ENCODE measurements at regions not wholly inside any gene's neighbourhood (a gene's known extent, or its start where the extent isn't known, plus 50 kb on each side); places are given as distances from the start of the nearest gene placed in this dataset.
"Not testable (repeated sequence)": the region's sequence is repeated elsewhere in the genome, so short reads cannot be mapped to it uniquely, and the experiment has no call there.

- DNase-seq = no peak
Measured at GRCh38 chr2:21194147-21194546, 70.4 kb downstream of the TDRD15 start.

GRCh38 chr2:21194858-21195271 is 71.1 kb downstream of the TDRD15 start:
- DNase-seq = no peak

- no peak for DNase-seq
Measured at GRCh38 chr2:21195326-21195725, 71.6 kb downstream of the TDRD15 start.

- no peak for DNase-seq
Measured at GRCh38 chr2:21198637-21199036, 74.9 kb downstream of the TDRD15 start.

- DNase-seq = no peak
Measured at GRCh38 chr2:21203976-21204375, 80.2 kb downstream of the TDRD15 start.

- DNase-seq = not testable (repeated sequence)
Measured at GRCh38 chr2:21214085-21214484, 90.3 kb downstream of the TDRD15 start.

- DNase-seq = no peak
Measured at GRCh38 chr2:21217442-21217841, 93.7 kb downstream of the TDRD15 start.

GRCh38 chr2:21220930-21221329 is 97.2 kb downstream of the TDRD15 start:
- no peak for DNase-seq

- no peak for DNase-seq
Measured at GRCh38 chr2:21223618-21224017, 99.8 kb downstream of the TDRD15 start.

GRCh38 chr2:21228041-21228895 is 104.5 kb downstream of the TDRD15 start:
- no peak for DNase-seq

- no peak for DNase-seq
Measured at GRCh38 chr2:21229302-21229701, 105.5 kb downstream of the TDRD15 start.

GRCh38 chr2:21230140-21230539 is 106.4 kb downstream of the TDRD15 start:
- no peak for DNase-seq

GRCh38 chr2:21231985-21232384 is 108.2 kb downstream of the TDRD15 start:
- no peak for DNase-seq

GRCh38 chr2:21233194-21233593 is 109.4 kb downstream of the TDRD15 start:
- DNase-seq = no peak

- DNase-seq = no peak
Measured at GRCh38 chr2:21234001-21234400, 110.2 kb downstream of the TDRD15 start.

- no peak for DNase-seq
Measured at GRCh38 chr2:21234464-21235120, 110.8 kb downstream of the TDRD15 start.

GRCh38 chr2:21239749-21240148 is 116.0 kb downstream of the TDRD15 start:
- not testable (repeated sequence) for DNase-seq

GRCh38 chr2:21244161-21244560 is 120.4 kb downstream of the TDRD15 start:
- DNase-seq = no peak

GRCh38 chr2:21245565-21245964 is 121.8 kb downstream of the TDRD15 start:
- no peak for DNase-seq

GRCh38 chr2:21249367-21249766 is 125.6 kb downstream of the TDRD15 start:
- DNase-seq = no peak

GRCh38 chr2:21250673-21251072 is 126.9 kb downstream of the TDRD15 start:
- no peak for DNase-seq

- DNase-seq = no peak
Measured at GRCh38 chr2:21251216-21251980, 127.6 kb downstream of the TDRD15 start.

- DNase-seq = no peak
Measured at GRCh38 chr2:21253311-21254027, 129.7 kb downstream of the TDRD15 start.
